Vagina (tissue), 2 donors: ENCODE measurements at regions not wholly inside any gene's neighbourhood (a gene's known extent, or its start where the extent isn't known, plus 50 kb on each side); places are given as distances from the start of the nearest gene placed in this dataset.

ENCODE experiments used
- POLR2A ChIP-seq, 2 donors: fragments of 450-650 bp; IDR thresholded peaks; one replicate each; pipeline ENCODE4 v1.6.1; 2017; ENCODE audit warnings: antibody characterized with exemption in 2 of 2, mild to moderate bottlenecking in 2 of 2, moderate library complexity in 2 of 2
- POLR2AphosphoS5 ChIP-seq, 2 donors: sonication (generic); formaldehyde crosslinking; IDR thresholded peaks; one replicate each; pipeline ENCODE4 v1.9.0; 2017; ENCODE audit warnings: antibody characterized with exemption in 2 of 2, mild to moderate bottlenecking in 2 of 2, low read depth in 1 of 2; ENCODE audit not compliant: insufficient read depth in 1 of 2
- TF ChIP-seq, protein P1 (sequence below), 3 experiments: fragments of 450-650 bp in 2 of 3; fragments of 200-600 bp in 1 of 3; sonication (generic) in 1 of 3; IDR thresholded peaks; one replicate each; pipeline ENCODE4 v1.5.1; 2017 to 2019; ENCODE audit warnings: antibody characterized with exemption in 3 of 3, mild to moderate bottlenecking in 2 of 3, moderate library complexity in 2 of 3

DNA sequence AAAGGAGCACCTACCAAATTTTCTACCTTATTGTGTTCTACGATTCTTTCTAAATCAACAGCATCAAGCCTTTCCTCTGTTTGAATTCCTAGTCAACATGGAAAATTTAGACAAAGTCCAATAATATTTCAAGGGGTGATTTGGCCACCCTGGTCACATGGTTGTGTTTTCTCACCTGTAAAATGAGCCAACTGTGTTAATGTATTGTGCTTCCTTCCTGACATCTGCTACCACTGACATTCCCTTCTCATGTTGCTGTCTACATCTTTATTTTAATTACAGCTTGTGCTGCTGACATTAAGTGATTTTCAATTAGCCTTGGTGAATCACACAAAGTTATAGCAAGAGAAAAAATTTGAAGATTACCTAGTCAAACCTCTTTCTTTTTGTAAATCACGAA is 83.0 kb upstream of the NPSR1 start:
- TF ChIP-seq, protein P1, sequence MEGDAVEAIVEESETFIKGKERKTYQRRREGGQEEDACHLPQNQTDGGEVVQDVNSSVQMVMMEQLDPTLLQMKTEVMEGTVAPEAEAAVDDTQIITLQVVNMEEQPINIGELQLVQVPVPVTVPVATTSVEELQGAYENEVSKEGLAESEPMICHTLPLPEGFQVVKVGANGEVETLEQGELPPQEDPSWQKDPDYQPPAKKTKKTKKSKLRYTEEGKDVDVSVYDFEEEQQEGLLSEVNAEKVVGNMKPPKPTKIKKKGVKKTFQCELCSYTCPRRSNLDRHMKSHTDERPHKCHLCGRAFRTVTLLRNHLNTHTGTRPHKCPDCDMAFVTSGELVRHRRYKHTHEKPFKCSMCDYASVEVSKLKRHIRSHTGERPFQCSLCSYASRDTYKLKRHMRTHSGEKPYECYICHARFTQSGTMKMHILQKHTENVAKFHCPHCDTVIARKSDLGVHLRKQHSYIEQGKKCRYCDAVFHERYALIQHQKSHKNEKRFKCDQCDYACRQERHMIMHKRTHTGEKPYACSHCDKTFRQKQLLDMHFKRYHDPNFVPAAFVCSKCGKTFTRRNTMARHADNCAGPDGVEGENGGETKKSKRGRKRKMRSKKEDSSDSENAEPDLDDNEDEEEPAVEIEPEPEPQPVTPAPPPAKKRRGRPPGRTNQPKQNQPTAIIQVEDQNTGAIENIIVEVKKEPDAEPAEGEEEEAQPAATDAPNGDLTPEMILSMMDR (IDR thresholded peaks at IDR 0.05), result no peak
- no peak for TF ChIP-seq POLR2AphosphoS5 (IDR thresholded peaks at IDR 0.05; ENCODE audit: insufficient read depth in 1 of 2, low read depth in 1 of 2)
- no peak for TF ChIP-seq POLR2A (IDR thresholded peaks at IDR 0.05)
